ENCODE measurements at regions not wholly inside any gene's neighbourhood (a gene's known extent, or its start where the extent isn't known, plus 50 kb on each side); places are given as distances from the start of the nearest gene placed in this dataset.

DNA sequence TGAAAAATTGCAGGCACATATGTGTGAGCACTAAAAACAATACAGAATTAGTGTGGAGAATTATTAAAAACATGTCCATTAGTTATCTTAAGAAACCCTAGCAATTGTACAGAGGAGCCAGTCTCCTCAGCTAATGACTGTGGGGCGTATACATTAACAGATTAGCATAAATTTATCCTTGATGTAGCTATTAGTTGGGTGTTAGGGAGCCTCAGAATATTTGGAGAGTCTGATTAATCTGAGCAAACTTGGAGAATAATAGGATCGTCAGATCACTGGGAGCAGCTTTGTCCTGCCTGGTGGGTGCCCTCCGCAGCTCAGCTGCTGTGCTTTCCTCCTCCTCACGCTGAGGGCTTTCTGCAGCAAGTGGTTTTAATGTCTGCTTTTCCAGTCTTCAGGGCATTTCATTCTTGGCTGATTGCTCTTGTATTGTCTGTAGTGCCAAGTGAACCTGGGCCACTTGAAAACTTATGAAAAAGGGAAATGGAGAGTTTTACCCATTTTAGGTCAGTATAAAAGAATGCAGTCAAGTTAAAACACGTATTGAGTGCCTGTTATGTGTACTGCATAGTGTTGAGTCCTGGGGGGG, 417.4 kb upstream of the SEMA6D start:
- Histone ChIP-seq H3K18ac (ENCODE audit: insufficient read length, low read depth, low read length) (no peak overlapping the region), H4K91ac (ENCODE audit: insufficient read length, low read depth, low read length) (no peak overlapping the region), H3K4me1 (ENCODE audit: insufficient read depth, low read length) (0 out of 2 replicates have a peak, but pooled peaks cover 2% of the 10 kb centered on the region), H3K23me2 (ENCODE audit: insufficient read length, low read depth, low read length, poor library complexity, severe bottlenecking) (no peaks in the 10 kb centered on the region), H2AFZ (ENCODE audit: low read length) (no peak overlapping the region), H2BK12ac (ENCODE audit: insufficient read length, low read depth, low read length) (no peak overlapping the region), H3K23ac (ENCODE audit: insufficient read length, low read depth, low read length) (no peak overlapping the region), H3K4me2 (ENCODE audit: insufficient read depth, insufficient read length, low read length) (no peak overlapping the region), H2BK120ac (ENCODE audit: low read depth, low read length, poor library complexity, severe bottlenecking) (no peak overlapping the region), H2AK5ac (ENCODE audit: insufficient read length, low read length) (no peak overlapping the region), H2BK15ac (ENCODE audit: low read depth, low read length) (no peak overlapping the region), H4K20me1 (ENCODE audit: control insufficient read depth, insufficient read depth, insufficient read length) (no peaks in the 10 kb centered on the region), H3K56ac (ENCODE audit: insufficient read length, low read depth, low read length) (no peak overlapping the region), H2BK20ac (ENCODE audit: low read depth, low read length, poor library complexity, severe bottlenecking) (no peak overlapping the region), H4K8ac (replicated peaks; ENCODE audit: insufficient read length, low read depth, low read length) (no peak overlapping the region), H3K14ac (ENCODE audit: insufficient read depth, low read length) (no peak overlapping the region), H3K4ac (ENCODE audit: low read depth, low read length) (no peak overlapping the region), H3K9ac (ENCODE audit: extremely low read depth, insufficient read length, low read length) (no peak overlapping the region), H3K79me1 (ENCODE audit: insufficient read depth, low read depth, low read length, poor library complexity, severe bottlenecking) (no peaks in the 10 kb centered on the region), H3K9me3 (ENCODE audit: control insufficient read depth, low read depth, low read length) (no peaks in the 10 kb centered on the region), H2BK5ac (ENCODE audit: insufficient read length, low read length) (no peak overlapping the region), H4K5ac (ENCODE audit: insufficient read length, low read depth, low read length) (no peak overlapping the region), H3T11ph (ENCODE audit: low read length) (no peak overlapping the region), H3K79me2 (ENCODE audit: insufficient read depth, low read length) (no peaks in the 10 kb centered on the region), H3K27me3 (ENCODE audit: insufficient read depth, low read length) (no peaks in the 10 kb centered on the region), H3K27ac (ENCODE audit: insufficient read length, low read depth, low read length) (no peak overlapping the region)
- Mint-ChIP-seq H3K27me3 (ENCODE audit: low read depth) (no peaks in the 10 kb centered on the region), H3K9me3 (no peaks in the 10 kb centered on the region), H3K27ac (no peak overlapping the region; a peak in 1 of 7 replicates), H3K4me3 (no peak overlapping the region), H3K4me1 (peaks cover 7 to 15% of the 10 kb centered on the region in 2 experiments), H3K36me3 (ENCODE audit: insufficient read depth in 1 of 3, low read depth in 3 of 3) (no peaks in the 10 kb centered on the region)
- DNase-seq, result no peak
- TF ChIP-seq, protein P1, sequence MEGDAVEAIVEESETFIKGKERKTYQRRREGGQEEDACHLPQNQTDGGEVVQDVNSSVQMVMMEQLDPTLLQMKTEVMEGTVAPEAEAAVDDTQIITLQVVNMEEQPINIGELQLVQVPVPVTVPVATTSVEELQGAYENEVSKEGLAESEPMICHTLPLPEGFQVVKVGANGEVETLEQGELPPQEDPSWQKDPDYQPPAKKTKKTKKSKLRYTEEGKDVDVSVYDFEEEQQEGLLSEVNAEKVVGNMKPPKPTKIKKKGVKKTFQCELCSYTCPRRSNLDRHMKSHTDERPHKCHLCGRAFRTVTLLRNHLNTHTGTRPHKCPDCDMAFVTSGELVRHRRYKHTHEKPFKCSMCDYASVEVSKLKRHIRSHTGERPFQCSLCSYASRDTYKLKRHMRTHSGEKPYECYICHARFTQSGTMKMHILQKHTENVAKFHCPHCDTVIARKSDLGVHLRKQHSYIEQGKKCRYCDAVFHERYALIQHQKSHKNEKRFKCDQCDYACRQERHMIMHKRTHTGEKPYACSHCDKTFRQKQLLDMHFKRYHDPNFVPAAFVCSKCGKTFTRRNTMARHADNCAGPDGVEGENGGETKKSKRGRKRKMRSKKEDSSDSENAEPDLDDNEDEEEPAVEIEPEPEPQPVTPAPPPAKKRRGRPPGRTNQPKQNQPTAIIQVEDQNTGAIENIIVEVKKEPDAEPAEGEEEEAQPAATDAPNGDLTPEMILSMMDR (conservative IDR thresholded peaks at IDR 0.05), result no peak
- WGBS (ENCODE audit: extremely low coverage, insufficient read length, low lambda C conversion rate), result no CpG with 5 or more reads among the region's 5 CpGs

Measured in H9 (cell line).